HepG2 (cell line): ENCODE measurements at regions not wholly inside any gene's neighbourhood (a gene's known extent, or its start where the extent isn't known, plus 50 kb on each side); places are given as distances from the start of the nearest gene placed in this dataset.

Experiments used
- ATAC-seq: fragments of 200-7000 bp; cut with Tn5 transposase; 3 replicates; pipeline ENCODE4 v1.9.1; 2020; ENCODE audit warnings: mild to moderate bottlenecking, moderate library complexity
- BruUV-seq: library from RNA; stranded (reverse); fragments of 400-500 nt; replicated peaks from 2 replicates; lab custom pipeline; 2021; lab: Mats Ljungman, UMichigan
- CTCF ChIA-PET: fragments of 300-600 bp; formaldehyde crosslinking; extraction: SDS; loops from one replicate; lab custom pipeline; 2021; ENCODE audit warnings: low total read pairs, inconsistent platforms, low intra/inter-chr PET ratio; lab: Yijun Ruan, JAX
- POLR2A ChIA-PET: fragments of 350-600 bp; sonication (Branson Sonifier 250); formaldehyde crosslinking; loops from one replicate; lab custom pipeline; 2020; ENCODE audit warnings: antibody characterized with exemption, inconsistent platforms; lab: Yijun Ruan, JAX
- DNase-seq: peaks from one replicate; pipeline ENCODE4 v3.0.0-alpha.2; 2015; ENCODE audit warnings: low spot score
- FAIRE-seq: peaks from 3 replicates; lab custom pipeline; 2011; peaks lifted over from hg19 to GRCh38; lab: Jason Lieb, UNC
- H2AFZ ChIP-seq: one replicate; pipeline ENCODE4 v1.6.1; 2011; ENCODE audit warnings: low read length, inconsistent platforms
- H3K27ac ChIP-seq: fragments of 300-600 bp; 3 replicates; pipeline ENCODE4 v1.8.0; 2011; ENCODE audit warnings: mixed run types, mild to moderate bottlenecking, mixed read lengths, low read length, inconsistent platforms; ENCODE audit not compliant: insufficient read depth; ENCODE audit errors: extremely low read length
- H3K27me3 ChIP-seq, 2 experiments: fragments of 200-600 bp in 1 of 2; 2 replicates in 1 of 2; 3 replicates in 1 of 2; pipeline versions ENCODE4 v1.6.0 to v1.8.0; 2011; ENCODE audit warnings: low read length in 2 of 2, mild to moderate bottlenecking in 2 of 2, moderate library complexity in 2 of 2, inconsistent platforms in 1 of 2; ENCODE audit not compliant: insufficient read depth in 2 of 2, control insufficient read depth in 1 of 2
- H3K36me3 ChIP-seq, 2 experiments: fragments of 200-600 bp in 1 of 2; replicated peaks in 1 of 2; 2 replicates in 1 of 2; 3 replicates in 1 of 2; pipeline versions ENCODE4 v1.5.1 to v1.8.0; 2011; ENCODE audit warnings: low read length in 2 of 2, inconsistent platforms in 1 of 2; ENCODE audit not compliant: insufficient read depth in 2 of 2, control insufficient read depth in 1 of 2
- H3K4me1 ChIP-seq: 2 replicates; pipeline ENCODE4 v1.5.1; 2012; ENCODE audit warnings: low read length, inconsistent platforms; ENCODE audit not compliant: insufficient read depth
- H3K4me2 ChIP-seq: 2 replicates; pipeline ENCODE4 v1.6.0; 2011; ENCODE audit warnings: low read depth, low read length, inconsistent platforms
- H3K4me3 ChIP-seq, 3 experiments: fragments of 200-600 bp in 1 of 3; sonication (generic), shearing (Covaris generic) in 1 of 3; replicated peaks in 1 of 3; 2 replicates each; pipeline ENCODE4 v1.5.1; 2011 to 2016; ENCODE audit warnings: low read length in 3 of 3, inconsistent platforms in 2 of 3, low read depth in 2 of 3, mild to moderate bottlenecking in 2 of 3, control low read depth in 1 of 3, mixed read lengths in 1 of 3; ENCODE audit not compliant: insufficient read depth in 1 of 3
- H3K79me2 ChIP-seq: one replicate; pipeline ENCODE4 v1.6.1; 2011; ENCODE audit warnings: low read length, inconsistent platforms; ENCODE audit not compliant: insufficient read depth
- H3K9ac ChIP-seq: 2 replicates; pipeline ENCODE4 v1.6.0; 2011; ENCODE audit warnings: mild to moderate bottlenecking, low read depth, low read length, inconsistent platforms; ENCODE audit not compliant: insufficient read depth
- H3K9me3 ChIP-seq: 2 replicates; pipeline ENCODE4 v1.5.1; 2012; ENCODE audit warnings: mild to moderate bottlenecking, low read length
- H4K20me1 ChIP-seq: 2 replicates; pipeline ENCODE4 v1.6.0; 2011; ENCODE audit warnings: inconsistent platforms, mild to moderate bottlenecking, low read length, moderate library complexity; ENCODE audit not compliant: insufficient read depth
- ATF7 ChIP-seq, 2 experiments: fragments of 450-650 bp in 1 of 2; sonication (generic) in 1 of 2; formaldehyde crosslinking in 1 of 2; IDR thresholded peaks; 2 replicates each; pipeline versions ENCODE4 v1.4.0 to v1.6.1; 2016 to 2020; ENCODE audit warnings: antibody characterized with exemption in 1 of 2, mild to moderate bottlenecking in 1 of 2, missing genetic modification reagents in 1 of 2
- CREB1 ChIP-seq, 2 experiments: fragments of 450-650 bp in 1 of 2; IDR thresholded peaks; 2 replicates each; pipeline ENCODE4 v1.6.1; 2016 to 2017; ENCODE audit warnings: control low read depth in 1 of 2, mild to moderate bottlenecking in 1 of 2, missing compliant biosample characterization in 1 of 2, missing genetic modification characterization in 1 of 2
- IRX3 ChIP-seq: sonication (generic); formaldehyde crosslinking; IDR thresholded peaks from 2 replicates; pipeline ENCODE4 v1.8.1; 2023; ENCODE audit warnings: mild to moderate bottlenecking, low read depth, missing genetic modification reagents, borderline replicate concordance
- ZNF138 ChIP-seq: sonication (generic); formaldehyde crosslinking; IDR thresholded peaks from 2 replicates; pipeline ENCODE4 v1.5.0; 2020; ENCODE audit warnings: mild to moderate bottlenecking, low read depth, missing genetic modification reagents
- ZNF281 ChIP-seq: sonication (generic); formaldehyde crosslinking; IDR thresholded peaks from 2 replicates; pipeline ENCODE4 v1.4.0; 2020; ENCODE audit warnings: missing genetic modification reagents, borderline replicate concordance
- WGBS: methylation state at CpG from one replicate; pipeline ENCODE4 v1.1.6; 2017; ENCODE audit warnings: low lambda C conversion rate; 5-methylcytosine and 5-hydroxymethylcytosine counted together
- in situ Hi-C: cut with HindIII; loops from 2 replicates; pipeline ENCODE4 v1.10.0; 2017; ENCODE audit warnings: low pct_unique_long_range_greater_than_20kb; ENCODE audit not compliant: extremely low pct_ligation_motif_present
- intact Hi-C: fragments of 100-400 bp; cut with micrococcal nuclease; formaldehyde crosslinking; loops from one replicate; pipeline ENCODE4 v1.10.0; 2022; ENCODE audit not compliant: unreplicated experiment

DNA sequence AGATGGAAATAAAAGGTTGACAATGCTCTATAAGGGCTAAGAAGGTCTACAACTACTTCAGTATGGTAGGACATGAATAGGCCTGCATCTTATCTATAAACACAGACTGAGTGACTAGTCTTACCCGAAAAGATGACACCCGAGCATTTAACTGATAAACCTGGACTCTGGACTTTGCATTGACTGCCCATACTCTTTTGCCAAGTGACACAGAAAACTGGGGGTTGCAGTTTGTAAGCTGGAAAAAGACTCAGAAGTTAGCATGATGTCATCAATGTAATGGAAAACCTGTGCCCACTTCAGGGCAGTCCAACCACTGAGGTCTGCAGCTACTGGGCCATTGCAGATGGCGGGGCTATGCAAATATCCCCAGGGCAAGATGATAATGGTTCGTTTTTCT lies 258.3 kb upstream of the NEGR1 start:
- WGBS: 0% methylated on average over 3 of the region's 4 CpGs
- Histone ChIP-seq H3K9me3 (peaks cover 34% of the 10 kb centered on the region; the same call in 1 of the 2 replicates), H3K4me3 (no peak overlapping the region), H3K9ac (no peak overlapping the region), H3K79me2 (no peaks in the 10 kb centered on the region), H3K4me2 (no peak overlapping the region), H3K4me1 (no peaks in the 10 kb centered on the region), H2AFZ (no peak overlapping the region), H3K36me3 (no peaks in the 10 kb centered on the region), H4K20me1 (no peaks in the 10 kb centered on the region), H3K27me3 (no peaks in the 10 kb centered on the region), H3K27ac (no peak overlapping the region)
- TF ChIP-seq IRX3 (CRISPR knock-in tag) (no peak), ZNF281 (CRISPR knock-in tag) (no peak), ATF7 (IDR thresholded peaks at IDR 0.05) (peak; percentile 77), ATF7 (CRISPR knock-in tag; IDR thresholded peaks at IDR 0.05) (no peak), CREB1 (IDR thresholded peaks at IDR 0.05) (peak; percentile 29; the same call in 1 of the 2 replicates), CREB1 (CRISPR knock-in tag; IDR thresholded peaks at IDR 0.05) (no peak)
- POLR2A ChIA-PET: no interaction called here
- no peak for FAIRE-seq
- CTCF ChIA-PET: no interaction called here
- in situ Hi-C loops (no loop called here), intact Hi-C loops (no loop called here)
- no TSS peak for BruUV-seq
- no peak for ATAC-seq
- no peak for DNase-seq

DNA sequence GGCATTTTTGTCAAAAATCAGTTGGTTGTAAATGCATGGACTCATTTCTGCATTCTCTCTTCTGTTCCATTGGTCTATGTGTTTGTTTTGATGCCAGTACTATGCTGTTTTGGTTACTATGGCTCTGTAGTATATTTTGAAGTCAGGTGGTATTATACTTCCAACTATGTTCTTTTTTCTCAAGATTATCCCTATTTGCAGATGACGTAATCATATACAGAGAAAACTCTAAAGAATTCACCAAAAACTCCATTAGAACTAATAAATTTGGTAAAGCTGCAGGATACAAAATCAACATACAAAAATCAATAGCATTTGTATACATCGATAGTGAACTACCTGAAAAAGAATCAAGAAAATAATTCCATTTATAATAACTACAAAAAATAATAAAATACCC lies 253.1 kb upstream of the NEGR1 start:
- H3K79me2 ChIP-seq: no peaks in the 10 kb centered on the region
- no peaks in the 10 kb centered on the region for H3K4me1 ChIP-seq
- ChIA-PET POLR2A (no interaction called here), CTCF (no interaction called here)
- intact Hi-C loops (no loop called here), in situ Hi-C loops (no loop called here)
- peaks cover 20% of the 10 kb centered on the region; the same call in 1 of the 2 replicates for H3K9me3 ChIP-seq
- no peaks in the 10 kb centered on the region for H3K36me3 ChIP-seq
- DNase-seq (no peak), ATAC-seq (no peak), FAIRE-seq (no peak)
- H3K9ac ChIP-seq: no peak overlapping the region
- BruUV-seq: no TSS peak
- TF ChIP-seq ATF7 (IDR thresholded peaks at IDR 0.05) (peak; percentile 96), ATF7 (CRISPR knock-in tag; IDR thresholded peaks at IDR 0.05) (no peak), ZNF138 (CRISPR knock-in tag) (no peak)
- H3K27me3 ChIP-seq: no peaks in the 10 kb centered on the region
- no peaks in the 10 kb centered on the region for H4K20me1 ChIP-seq
- no peak overlapping the region for H3K27ac ChIP-seq
- H3K4me2 ChIP-seq: no peak overlapping the region
- no peak overlapping the region for H2AFZ ChIP-seq
- H3K4me3 ChIP-seq: no peak overlapping the region
- WGBS: 10% methylated on average over 2 of the region's 2 CpGs
